ENCODE measurements at regions not wholly inside any gene's neighbourhood (a gene's known extent, or its start where the extent isn't known, plus 50 kb on each side); places are given as distances from the start of the nearest gene placed in this dataset.

DNA sequence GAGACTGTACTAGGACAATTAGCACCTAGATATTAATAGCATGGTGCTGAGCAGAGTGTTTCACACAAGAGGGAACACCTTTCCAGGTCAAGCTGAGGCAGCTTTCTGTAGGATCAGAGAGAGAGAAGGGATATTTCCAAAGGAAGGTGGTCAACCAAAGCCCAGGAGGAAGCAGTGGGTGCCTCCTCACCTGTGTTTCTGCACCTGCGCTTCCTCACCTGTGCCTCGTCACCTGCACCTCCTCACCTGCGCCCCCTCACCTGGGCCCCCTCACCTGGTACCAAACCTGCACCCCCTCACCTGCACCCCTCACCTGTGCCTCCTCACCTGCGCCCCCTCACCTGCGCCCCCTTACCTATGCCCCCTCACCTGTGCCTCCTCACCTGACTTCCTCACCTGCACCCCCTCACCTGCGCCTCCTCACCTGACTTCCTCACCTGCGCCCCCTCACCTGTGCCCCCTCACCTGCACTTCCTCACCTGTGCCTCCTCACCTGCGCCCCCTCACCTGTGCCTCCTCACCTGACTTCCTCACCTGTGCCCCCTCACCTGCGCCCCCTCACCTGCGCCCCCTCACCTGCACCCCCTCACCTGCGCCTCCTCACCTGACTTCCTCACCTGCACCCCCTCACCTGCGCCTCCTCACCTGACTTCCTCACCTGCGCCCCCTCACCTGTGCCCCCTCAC lies 67.9 kb downstream of the TTLL2 start:
- TF ChIP-seq EZH2 (IDR thresholded peaks at IDR 0.05; ENCODE audit: borderline replicate concordance, low read depth, low read length, severe bottlenecking) = no peak
- TF ChIP-seq, protein P1, sequence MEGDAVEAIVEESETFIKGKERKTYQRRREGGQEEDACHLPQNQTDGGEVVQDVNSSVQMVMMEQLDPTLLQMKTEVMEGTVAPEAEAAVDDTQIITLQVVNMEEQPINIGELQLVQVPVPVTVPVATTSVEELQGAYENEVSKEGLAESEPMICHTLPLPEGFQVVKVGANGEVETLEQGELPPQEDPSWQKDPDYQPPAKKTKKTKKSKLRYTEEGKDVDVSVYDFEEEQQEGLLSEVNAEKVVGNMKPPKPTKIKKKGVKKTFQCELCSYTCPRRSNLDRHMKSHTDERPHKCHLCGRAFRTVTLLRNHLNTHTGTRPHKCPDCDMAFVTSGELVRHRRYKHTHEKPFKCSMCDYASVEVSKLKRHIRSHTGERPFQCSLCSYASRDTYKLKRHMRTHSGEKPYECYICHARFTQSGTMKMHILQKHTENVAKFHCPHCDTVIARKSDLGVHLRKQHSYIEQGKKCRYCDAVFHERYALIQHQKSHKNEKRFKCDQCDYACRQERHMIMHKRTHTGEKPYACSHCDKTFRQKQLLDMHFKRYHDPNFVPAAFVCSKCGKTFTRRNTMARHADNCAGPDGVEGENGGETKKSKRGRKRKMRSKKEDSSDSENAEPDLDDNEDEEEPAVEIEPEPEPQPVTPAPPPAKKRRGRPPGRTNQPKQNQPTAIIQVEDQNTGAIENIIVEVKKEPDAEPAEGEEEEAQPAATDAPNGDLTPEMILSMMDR (IDR thresholded peaks at IDR 0.05; ENCODE audit: borderline replicate concordance, extremely low read depth, low read length, poor library complexity, severe bottlenecking) = no peak
